ENCODE measurements at regions not wholly inside any gene's neighbourhood (a gene's known extent, or its start where the extent isn't known, plus 50 kb on each side); places are given as distances from the start of the nearest gene placed in this dataset.
"Not testable (repeated sequence)": the region's sequence is repeated elsewhere in the genome, so short reads cannot be mapped to it uniquely, and the experiment has no call there.

DNA sequence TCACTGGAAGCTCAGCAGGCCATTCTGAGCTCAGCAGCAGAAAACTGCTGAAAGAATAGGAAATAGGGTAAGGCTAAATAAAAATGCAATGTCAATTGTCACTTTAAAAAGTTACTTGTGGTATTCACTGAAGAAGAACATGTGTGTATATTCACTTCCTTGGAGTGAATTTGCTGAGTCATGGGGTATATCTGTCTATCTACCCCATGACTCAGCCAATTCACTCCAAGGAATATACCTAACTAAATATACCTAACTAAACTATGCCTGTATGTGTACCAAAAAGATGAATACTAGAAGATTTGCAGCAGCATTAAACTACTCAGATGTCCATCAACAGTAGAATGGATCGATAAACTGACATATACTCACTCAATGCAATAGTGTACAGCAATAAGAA, 69.5 kb upstream of the KCNAB1 start:
- no peak for DNase-seq

DNA sequence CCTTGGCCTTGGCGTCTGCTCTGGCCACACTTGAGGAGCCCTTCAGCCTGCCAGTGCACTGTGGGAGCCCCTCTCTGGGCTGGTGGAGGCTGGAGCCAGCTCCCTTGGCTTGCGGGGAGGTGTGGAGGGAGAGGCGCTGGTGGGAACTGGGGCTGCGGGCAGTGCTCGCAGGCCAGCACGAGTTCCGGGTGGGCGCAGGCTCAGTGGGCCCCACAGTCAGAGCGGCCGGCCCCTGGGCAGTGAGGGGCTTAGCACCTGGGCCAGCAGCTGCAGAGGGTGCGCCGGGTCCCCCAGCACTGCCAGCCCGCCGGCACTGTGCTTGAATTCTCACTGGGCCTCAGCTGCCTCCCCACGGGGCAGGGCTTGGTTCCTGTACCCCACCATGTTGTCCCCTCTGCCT, 68.7 kb upstream of the KCNAB1 start:
- no peak for DNase-seq

DNA sequence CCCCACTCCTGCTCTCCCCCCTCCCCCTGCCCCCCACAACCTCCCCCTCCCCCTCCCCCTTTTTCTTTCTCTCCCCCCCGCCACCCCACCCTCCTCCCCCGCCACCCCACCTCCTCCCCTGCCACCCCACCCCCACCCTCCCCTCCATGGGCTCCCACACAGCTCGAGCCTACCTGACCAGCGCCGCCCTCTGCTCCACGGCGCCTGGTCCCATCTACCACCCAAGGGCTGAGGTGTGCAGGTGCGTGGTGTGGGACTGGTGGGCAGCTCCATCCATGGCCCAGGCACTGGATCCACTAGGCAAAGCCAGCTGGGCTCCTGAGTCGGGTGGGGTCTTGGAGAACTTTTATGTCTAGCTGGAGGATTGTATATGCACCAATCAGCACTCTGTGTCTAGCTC, 68.3 kb upstream of the KCNAB1 start:
- DNase-seq = no peak

DNA sequence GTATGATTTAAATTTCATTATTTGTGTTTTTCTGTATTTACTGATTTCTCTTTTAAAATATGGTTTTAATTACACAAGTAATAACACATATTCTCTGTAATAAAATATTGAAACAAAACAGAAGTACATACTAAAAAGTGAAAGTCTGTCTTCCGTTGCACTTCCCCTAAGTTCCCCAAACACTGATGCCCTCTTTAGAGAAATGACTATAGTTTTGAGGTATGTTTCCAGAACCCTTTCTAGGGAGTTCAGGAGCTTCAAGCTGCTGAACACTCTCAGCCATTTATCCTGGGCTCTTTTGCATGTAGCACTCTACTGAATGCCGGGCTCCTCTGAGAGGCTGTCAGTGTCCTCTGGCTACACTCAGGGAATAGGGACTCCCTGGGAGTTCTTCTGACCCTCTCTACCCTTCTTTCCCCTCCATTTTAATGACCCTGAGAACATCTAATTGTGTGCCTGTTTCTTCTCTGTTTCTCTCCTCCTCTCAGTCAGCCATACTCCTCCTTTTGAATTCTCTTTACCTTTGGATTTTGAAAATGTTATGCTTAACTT, 60.4 kb upstream of the KCNAB1 start:
- no peak for DNase-seq

DNA sequence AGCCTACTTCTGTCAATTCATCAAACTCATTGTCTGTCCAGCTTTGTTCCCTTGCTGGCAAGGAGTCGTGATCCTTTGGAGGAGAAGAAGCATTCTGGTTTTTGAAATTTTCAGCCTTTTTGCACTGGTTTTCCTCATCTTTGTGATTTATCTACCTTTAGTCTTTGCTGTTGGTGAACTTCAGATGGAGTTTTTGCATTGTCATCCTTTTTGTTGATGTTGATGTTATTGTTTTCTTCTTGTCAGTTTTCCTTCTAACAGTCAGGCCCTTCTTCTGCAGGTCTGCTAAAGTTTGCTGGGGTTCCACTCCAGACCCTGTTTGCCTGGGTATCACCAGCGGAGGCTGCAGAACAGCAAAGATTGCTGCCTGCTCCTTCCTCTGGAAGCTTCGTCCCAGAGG, 52.2 kb upstream of the KCNAB1 start:
- DNase-seq = not testable (repeated sequence)

DNA sequence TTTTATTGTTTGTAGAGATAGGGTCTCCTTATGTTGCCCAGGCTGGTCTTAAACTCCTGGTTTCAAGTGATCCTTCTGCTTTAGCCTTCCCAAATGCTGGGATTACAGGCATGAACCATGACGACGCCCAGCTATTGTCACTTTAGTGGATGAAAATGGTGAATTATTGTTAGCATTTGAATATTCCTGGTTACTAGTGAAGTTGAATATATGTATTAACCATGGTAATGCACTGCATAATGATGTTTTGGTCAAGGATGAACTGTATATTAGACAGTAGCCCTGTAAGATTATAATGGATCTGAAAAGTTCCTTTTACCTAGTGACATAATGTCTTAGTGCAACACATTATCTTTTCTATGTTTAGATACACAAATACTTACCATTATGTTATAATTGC, 50.4 kb upstream of the KCNAB1 start:
- no peak for DNase-seq

Measured in effector CD4-positive, alpha-beta T cell (primary cell).